SK-N-SH treated with all-trans-retinoic acid at 6 μM for 48 hours (cell line): ENCODE measurements at regions not wholly inside any gene's neighbourhood (a gene's known extent, or its start where the extent isn't known, plus 50 kb on each side); places are given as distances from the start of the nearest gene placed in this dataset.

Experiments
- ATAC-seq: fragments of 200-7000 bp; cut with Tn5 transposase; 3 replicates; pipeline ENCODE4 v1.9.1; 2020; ENCODE audit warnings: mild to moderate bottlenecking, moderate library complexity
- ARNTL ChIP-seq: fragments of 450-650 bp; formaldehyde crosslinking; IDR thresholded peaks from 2 replicates; pipeline ENCODE4 v1.5.0; 2020; ENCODE audit warnings: low read depth, mild to moderate bottlenecking, moderate library complexity, borderline replicate concordance
- BACH2 ChIP-seq: fragments of 250-450 bp; sonication (Bioruptor Pico); IDR thresholded peaks from 2 replicates; pipeline ENCODE4 v1.9.0; 2021; ENCODE audit warnings: mild to moderate bottlenecking, borderline replicate concordance
- CREB5 ChIP-seq: fragments of 250-450 bp; sonication (Bioruptor Pico); IDR thresholded peaks from 2 replicates; pipeline ENCODE4 v1.5.1; 2020; ENCODE audit warnings: low read depth, mild to moderate bottlenecking, moderate library complexity
- CSDC2 ChIP-seq: fragments of 250-450 bp; sonication (Bioruptor Pico); IDR thresholded peaks from 2 replicates; pipeline ENCODE4 v1.5.0; 2020; ENCODE audit warnings: mild to moderate bottlenecking, moderate library complexity
- CSRNP3 ChIP-seq: fragments of 250-450 bp; sonication (Bioruptor Pico); IDR thresholded peaks from 2 replicates; pipeline ENCODE4 v1.5.1; 2021; ENCODE audit warnings: mild to moderate bottlenecking, moderate library complexity
- ESRRG ChIP-seq: fragments of 250-450 bp; sonication (Bioruptor Pico); IDR thresholded peaks from 2 replicates; pipeline ENCODE4 v1.6.1; 2021; ENCODE audit warnings: mild to moderate bottlenecking
- GLIS3 ChIP-seq: fragments of 250-450 bp; sonication (Bioruptor Pico); IDR thresholded peaks from 2 replicates; pipeline ENCODE4 v1.5.0; 2020; ENCODE audit warnings: mild to moderate bottlenecking, moderate library complexity
- ISL1 ChIP-seq: fragments of 250-450 bp; sonication (Bioruptor Pico); IDR thresholded peaks from 2 replicates; pipeline ENCODE4 v2.1.2; 2022; ENCODE audit warnings: mild to moderate bottlenecking, moderate library complexity
- OSR1 ChIP-seq: fragments of 250-450 bp; sonication (Bioruptor Pico); IDR thresholded peaks from 2 replicates; pipeline ENCODE4 v1.8.0; 2022; ENCODE audit warnings: moderate library complexity, mild to moderate bottlenecking, inconsistent platforms
- PATZ1 ChIP-seq: fragments of 250-450 bp; sonication (Bioruptor Pico); IDR thresholded peaks from 2 replicates; pipeline ENCODE4 v1.8.0; 2020; ENCODE audit warnings: mild to moderate bottlenecking, moderate library complexity, borderline replicate concordance
- POU6F1 ChIP-seq: fragments of 250-450 bp; sonication (Bioruptor Pico); IDR thresholded peaks from 2 replicates; pipeline ENCODE4 v1.8.0; 2021; ENCODE audit warnings: low read depth, mild to moderate bottlenecking, moderate library complexity, borderline replicate concordance
- PPARA ChIP-seq: fragments of 250-450 bp; sonication (Bioruptor Pico); IDR thresholded peaks from 2 replicates; pipeline ENCODE4 v1.5.0; 2020; ENCODE audit warnings: mild to moderate bottlenecking, borderline replicate concordance
- SNAI2 ChIP-seq: fragments of 250-450 bp; sonication (Bioruptor Pico); IDR thresholded peaks from 2 replicates; pipeline ENCODE4 v1.5.0; 2020; ENCODE audit warnings: mild to moderate bottlenecking, moderate library complexity
- TCF4 ChIP-seq: fragments of 250-450 bp; sonication (Bioruptor Pico); IDR thresholded peaks from 2 replicates; pipeline ENCODE4 v1.8.0; 2021; ENCODE audit warnings: mild to moderate bottlenecking, moderate library complexity, borderline replicate concordance
- TOX ChIP-seq: fragments of 250-450 bp; sonication (Bioruptor Pico); IDR thresholded peaks from 2 replicates; pipeline ENCODE4 v1.8.0; 2021; ENCODE audit warnings: mild to moderate bottlenecking, moderate library complexity, borderline replicate concordance
- ZC3H10 ChIP-seq: fragments of 250-450 bp; sonication (Bioruptor Pico); IDR thresholded peaks from 2 replicates; pipeline ENCODE4 v1.5.1; 2021; ENCODE audit warnings: mild to moderate bottlenecking, moderate library complexity
- ZFP3 ChIP-seq: fragments of 250-450 bp; sonication (Bioruptor Pico); IDR thresholded peaks from 2 replicates; pipeline ENCODE4 v1.5.0; 2020; ENCODE audit warnings: mild to moderate bottlenecking, moderate library complexity
- ZFP30 ChIP-seq: fragments of 450-650 bp; formaldehyde crosslinking; IDR thresholded peaks from 2 replicates; pipeline ENCODE4 v1.5.0; 2022; ENCODE audit warnings: mild to moderate bottlenecking, moderate library complexity
- ZNF565 ChIP-seq: fragments of 450-650 bp; formaldehyde crosslinking; conservative IDR thresholded peaks from 2 replicates; pipeline ENCODE4 v1.5.0; 2020; ENCODE audit warnings: low read depth, mild to moderate bottlenecking, moderate library complexity
- ZNF70 ChIP-seq: fragments of 450-650 bp; formaldehyde crosslinking; IDR thresholded peaks from 2 replicates; pipeline ENCODE4 v1.5.0; 2020; ENCODE audit warnings: mild to moderate bottlenecking, moderate library complexity
- ZNF8 ChIP-seq: fragments of 450-650 bp; formaldehyde crosslinking; IDR thresholded peaks from 2 replicates; pipeline ENCODE4 v1.5.0; 2020; ENCODE audit warnings: mild to moderate bottlenecking, moderate library complexity

GRCh38 chr10:131772441-131772840, 128.4 kb upstream of the PPP2R2D start (continued):
- TF ChIP-seq ZFP3 (CRISPR knock-in tag) (no peak), BACH2 (CRISPR knock-in tag) (no peak), TCF4 (CRISPR knock-in tag) (no peak), OSR1 (CRISPR knock-in tag) (no peak)
- TF ChIP-seq, all 23 proteins: peak for 0

- no peak for TF ChIP-seq GLIS3
- no peak for TF ChIP-seq OSR1 (CRISPR knock-in tag)
- no peak for TF ChIP-seq ZFP3 (CRISPR knock-in tag)
- no peak for TF ChIP-seq TOX (CRISPR knock-in tag)
- TF ChIP-seq ZC3H10 (CRISPR knock-in tag), result no peak
- no peak for TF ChIP-seq ARNTL (CRISPR knock-in tag)
- TF ChIP-seq ESRRG, result no peak
- no peak for TF ChIP-seq PATZ1 (CRISPR knock-in tag)
- TF ChIP-seq ZNF70 (CRISPR knock-in tag), result no peak
- no peak for TF ChIP-seq ISL1 (CRISPR knock-in tag)
- TF ChIP-seq ZFP30 (CRISPR knock-in tag), result no peak
- ATAC-seq, result no peak
Measured at GRCh38 chr10:131773370-131774343, 127.2 kb upstream of the PPP2R2D start.

- no peak for ATAC-seq
- TF ChIP-seq SNAI2 (CRISPR knock-in tag) (no peak), OSR1 (CRISPR knock-in tag) (no peak), ISL1 (CRISPR knock-in tag) (no peak), TOX (CRISPR knock-in tag) (no peak), BACH2 (CRISPR knock-in tag) (no peak)
Measured at GRCh38 chr10:131774681-131775085, 126.1 kb upstream of the PPP2R2D start.

- no peak for ATAC-seq
- TF ChIP-seq POU6F1, result no peak
- TF ChIP-seq ZC3H10 (CRISPR knock-in tag), result no peak
- TF ChIP-seq CSRNP3 (CRISPR knock-in tag), result no peak
- TF ChIP-seq ZFP30 (CRISPR knock-in tag), result no peak
- TF ChIP-seq PATZ1 (CRISPR knock-in tag), result no peak
- no peak for TF ChIP-seq CSDC2 (CRISPR knock-in tag)
- TF ChIP-seq PPARA (CRISPR knock-in tag), result no peak
- TF ChIP-seq ZFP3 (CRISPR knock-in tag), result no peak
- TF ChIP-seq CREB5 (CRISPR knock-in tag), result no peak
- no peak for TF ChIP-seq ISL1 (CRISPR knock-in tag)
- TF ChIP-seq GLIS3, result no peak
- TF ChIP-seq ZNF565 (CRISPR knock-in tag), result no peak
- no peak for TF ChIP-seq ARNTL (CRISPR knock-in tag)
- TF ChIP-seq TCF4 (CRISPR knock-in tag), result no peak
- TF ChIP-seq OSR1 (CRISPR knock-in tag), result no peak
- TF ChIP-seq ZNF8 (CRISPR knock-in tag), result no peak
- TF ChIP-seq BACH2 (CRISPR knock-in tag), result no peak
- no peak for TF ChIP-seq ESRRG
Measured at GRCh38 chr10:131775433-131775832, 125.4 kb upstream of the PPP2R2D start.
